Psoas muscle (tissue), 7 donors: ENCODE measurements at regions not wholly inside any gene's neighbourhood (a gene's known extent, or its start where the extent isn't known, plus 50 kb on each side); places are given as distances from the start of the nearest gene placed in this dataset.
"Not testable (repeated sequence)": the region's sequence is repeated elsewhere in the genome, so short reads cannot be mapped to it uniquely, and the experiment has no call there.

Source experiments
- ATAC-seq, 4 donors: fragments of 200-7000 bp; cut with Tn5 transposase; one replicate each; pipeline ENCODE4 v1.9.1; 2020; ENCODE audit warnings: moderate library complexity in 3 of 4, mild to moderate bottlenecking in 2 of 4
- DNase-seq, 2 donors: peaks; one replicate each; pipeline ENCODE4 v3.0.0-alpha.2; 2020
- H3K27ac ChIP-seq: fragments of 200-600 bp; one replicate; pipeline ENCODE4 v1.8.0; 2022
- H3K27me3 ChIP-seq, 3 donors: fragments of 200-600 bp in 1 of 3; one replicate each; pipeline versions ENCODE4 v1.6.1 to v1.8.0; 2013 to 2022; ENCODE audit warnings: low read length in 2 of 3, mild to moderate bottlenecking in 2 of 3, moderate library complexity in 1 of 3; ENCODE audit not compliant: insufficient read depth in 3 of 3
- H3K36me3 ChIP-seq, 2 donors: fragments of 200-600 bp in 1 of 2; one replicate each; pipeline versions ENCODE4 v1.6.1 to v1.8.0; 2013 to 2022; ENCODE audit warnings: low read depth in 1 of 2, mild to moderate bottlenecking in 1 of 2, moderate library complexity in 1 of 2; ENCODE audit not compliant: insufficient read depth in 1 of 2
- H3K4me1 ChIP-seq: fragments of 200-600 bp; one replicate; pipeline ENCODE4 v1.8.0; 2022
- H3K4me3 ChIP-seq: fragments of 200-600 bp; one replicate; pipeline ENCODE4 v1.8.0; 2022; ENCODE audit warnings: mild to moderate bottlenecking
- H3K9me3 ChIP-seq: fragments of 200-600 bp; one replicate; pipeline ENCODE4 v1.8.0; 2022
- CTCF ChIP-seq: fragments of 200-600 bp; IDR thresholded peaks from one replicate; pipeline ENCODE4 v1.8.0; 2022; ENCODE audit warnings: antibody characterized with exemption
- WGBS, 3 donors: extraction: QIAGEN DNeasy Blood & Tissue Kit; methylation state at CpG; one replicate each; pipeline versions ENCODE4 v1.1.6 to v1.1.7; 2013; 5-methylcytosine and 5-hydroxymethylcytosine counted together
- intact Hi-C, 2 donors: fragments of 100-400 bp; cut with DNase I; formaldehyde crosslinking; loops; one replicate each; pipeline versions ENCODE4 v1.11.0 to v1.14.2; 2022
- donor health status: healthy with polysubstance abuse.
- donor health status: DM: no; HTN: no; CAD: no; lungs with moderate emphysema.
- donor health status: Bipolar disorder and iron deficiency.
- donor health status: healthy.
- donor health status: DM: yes; HTN: yes; CAD: no.
- donor health status: DM: no; HTN: no; CAD: no.
- donor health status: DM: yes; HTN: yes; CAD: no.

GRCh38 chr15:70374096-70374495 is 276.4 kb upstream of the TLE3 start:
- no peak for ATAC-seq
- Histone ChIP-seq H3K27me3 (peaks cover 0 to 11% (median 2%) of the 10 kb centered on the region in 3 donors), H3K9me3 (no peaks in the 10 kb centered on the region), H3K4me3 (no peak overlapping the region), H3K36me3 (no peaks in the 10 kb centered on the region), H3K4me1 (peaks cover 9% of the 10 kb centered on the region), H3K27ac (no peak overlapping the region)
- 92 to 100% (median 96%) methylated on average over 2 of the region's 2 CpGs for WGBS, 3 donors
- intact Hi-C loops = no loop called here
- no peak for TF ChIP-seq CTCF
- DNase-seq = no peak

- H3K27ac ChIP-seq, H3K4me1 ChIP-seq, H3K36me3 ChIP-seq, DNase-seq, intact Hi-C loops, ATAC-seq, H3K4me3 ChIP-seq, H3K9me3 ChIP-seq: not testable (repeated sequence)
- WGBS, 3 donors = 93 to 95% (median 95%) methylated on average over 4 of the region's 4 CpGs
- H3K27me3 ChIP-seq = peaks cover 0 to 11% (median 2%) of the 10 kb centered on the region in 3 donors
These were observed 275.7 kb upstream of the TLE3 start for GRCh38 chr15:70373439-70373838.

- H3K27ac ChIP-seq, H3K9me3 ChIP-seq, DNase-seq, ATAC-seq, H3K36me3 ChIP-seq, H3K27me3 ChIP-seq, H3K4me1 ChIP-seq, H3K4me3 ChIP-seq: not testable (repeated sequence)
- intact Hi-C loops = loop anchor here in 1 of 2 donors (10.0 kb wide), 1 partner anchor 273 kb away; the partner anchor contains the start of gene TLE3
- 84 to 87% (median 86%) methylated on average over 14 of the region's 14 CpGs for WGBS, 3 donors
These were observed 270.4 kb upstream of the TLE3 start for GRCh38 chr15:70367913-70368705.

- not testable (repeated sequence) for H3K27me3 ChIP-seq, H3K36me3 ChIP-seq, H3K27ac ChIP-seq, H3K4me3 ChIP-seq, ATAC-seq, DNase-seq, H3K4me1 ChIP-seq, H3K9me3 ChIP-seq
- intact Hi-C loops = loop anchor here in 1 of 2 donors (5.0 to 10.0 kb wide), 2 partner anchors 269 to 787 kb away; partner anchors contain the start of gene TLE3
- WGBS, 3 donors = 89 to 94% (median 93%) methylated on average over 4 of the region's 4 CpGs
These were observed 266.3 kb upstream of the TLE3 start for GRCh38 chr15:70364023-70364422.

GRCh38 chr15:70362886-70363285 is 265.2 kb upstream of the TLE3 start:
- peak; percentile 60 for TF ChIP-seq CTCF
- Histone ChIP-seq H3K27ac (no peak overlapping the region), H3K4me3 (no peak overlapping the region), H3K36me3 (no peaks in the 10 kb centered on the region), H3K4me1 (no peaks in the 10 kb centered on the region), H3K9me3 (no peaks in the 10 kb centered on the region), H3K27me3 (peaks cover 0 to 4% (median 2%) of the 10 kb centered on the region in 3 donors)
- intact Hi-C loops = loop anchor here in 1 of 2 donors (5.0 to 10.0 kb wide), 2 partner anchors 268 to 786 kb away; partner anchors contain the start of gene TLE3
- WGBS, 3 donors = 35 to 43% (median 37%) methylated on average over 6 of the region's 6 CpGs
- DNase-seq (peak in 1 of 2 donors; percentile 29), ATAC-seq (peak; percentile 51 to 82 (median 69))

- intact Hi-C loops = loop anchor here in 1 of 2 donors (5.0 to 10.0 kb wide), 2 partner anchors 268 to 785 kb away; partner anchors contain the start of gene TLE3
- ATAC-seq (no peak), DNase-seq (no peak)
- no peaks in the 10 kb centered on the region for H3K36me3 ChIP-seq
- H3K27me3 ChIP-seq = peaks cover 0 to 4% (median 2%) of the 10 kb centered on the region in 3 donors
- no peak overlapping the region for H3K4me3 ChIP-seq
- TF ChIP-seq CTCF = no peak
- H3K27ac ChIP-seq = no peak overlapping the region
- no peaks in the 10 kb centered on the region for H3K4me1 ChIP-seq
- WGBS, 3 donors = 91 to 95% (median 92%) methylated on average over 3 of the region's 3 CpGs
- H3K9me3 ChIP-seq = no peaks in the 10 kb centered on the region
These were observed 264.6 kb upstream of the TLE3 start for GRCh38 chr15:70362350-70362749.
